NK-92 treated with Interleukin-12 subunit alpha and Interleukin-12 subunit beta, amount 100 ng/mL, for 24 hours (cell line): ENCODE measurements at regions not wholly inside any gene's neighbourhood (a gene's known extent, or its start where the extent isn't known, plus 50 kb on each side); places are given as distances from the start of the nearest gene placed in this dataset.

Experiments
- DNase-seq: peaks from one replicate; lab custom pipeline; 2025; lab: John Stamatoyannopoulos, UW

- DNase-seq, result no peak
Observed at GRCh38 chr10:89829262-89829886, 128.0 kb downstream of the KIF20B start.

- DNase-seq, result no peak
Observed at GRCh38 chr10:89829887-89830269, 128.5 kb downstream of the KIF20B start.

- DNase-seq, result no peak
Observed at GRCh38 chr10:89830624-89831023, 129.2 kb downstream of the KIF20B start.

- no peak for DNase-seq
Observed at GRCh38 chr10:89836840-89837164, 135.4 kb downstream of the KIF20B start.

GRCh38 chr10:89837165-89838043, 136.0 kb downstream of the KIF20B start:
- DNase-seq, result no peak

- DNase-seq, result no peak
Observed at GRCh38 chr10:89838044-89838615, 136.7 kb downstream of the KIF20B start.

GRCh38 chr10:89845541-89846280, 144.3 kb downstream of the KIF20B start:
- no peak for DNase-seq

GRCh38 chr10:89846281-89846630, 144.9 kb downstream of the KIF20B start:
- DNase-seq, result no peak

GRCh38 chr10:89846786-89847185, 145.4 kb downstream of the KIF20B start:
- DNase-seq, result no peak

GRCh38 chr10:89852872-89853271, 151.5 kb downstream of the KIF20B start:
- DNase-seq, result no peak

GRCh38 chr10:89853781-89854191, 152.4 kb downstream of the KIF20B start:
- DNase-seq, result no peak

GRCh38 chr10:89857431-89858042, 156.1 kb downstream of the KIF20B start:
- DNase-seq, result no peak

- no peak for DNase-seq
Observed at GRCh38 chr10:89861199-89861573, 159.8 kb downstream of the KIF20B start.

GRCh38 chr10:89861584-89862301, 160.4 kb downstream of the KIF20B start:
- DNase-seq, result peak; percentile 6

- no peak for DNase-seq
Observed at GRCh38 chr10:89867964-89868363, 166.6 kb downstream of the KIF20B start.

GRCh38 chr10:89869180-89869579, 167.8 kb downstream of the KIF20B start:
- DNase-seq, result no peak

GRCh38 chr10:89869592-89870156, 168.3 kb downstream of the KIF20B start:
- DNase-seq, result no peak

- DNase-seq, result no peak
Observed at GRCh38 chr10:89870936-89871335, 169.5 kb downstream of the KIF20B start.

- DNase-seq, result no peak
Observed at GRCh38 chr10:89873055-89873454, 171.7 kb downstream of the KIF20B start.

- no peak for DNase-seq
Observed at GRCh38 chr10:89875557-89875956, 174.2 kb downstream of the KIF20B start.

GRCh38 chr10:89879121-89879520, 177.7 kb downstream of the KIF20B start:
- DNase-seq, result no peak
